SU-DHL-6 (cell line): ENCODE measurements at regions not wholly inside any gene's neighbourhood (a gene's known extent, or its start where the extent isn't known, plus 50 kb on each side); places are given as distances from the start of the nearest gene placed in this dataset.

ENCODE experiments used
- H2AFZ ChIP-seq: fragments of 200-600 bp; sonication (generic); 2 replicates; pipeline ENCODE4 v1.6.1; 2014; ENCODE audit warnings: low read depth, mild to moderate bottlenecking, moderate library complexity, mixed read lengths, antibody characterized with exemption, low read length; ENCODE audit not compliant: severe bottlenecking
- H3F3A ChIP-seq: fragments of 200-600 bp; shearing (Covaris generic); 2 replicates; pipeline ENCODE4 v1.6.0; 2016; ENCODE audit warnings: antibody characterized with exemption, mild to moderate bottlenecking; ENCODE audit not compliant: insufficient read depth
- H3K27ac ChIP-seq: fragments of 200-600 bp; sonication (generic); 2 replicates; pipeline ENCODE4 v1.5.1; 2016; ENCODE audit warnings: low read depth, mild to moderate bottlenecking, low read length, moderate library complexity, mixed read lengths
- H3K27me3 ChIP-seq: fragments of 200-600 bp; sonication (generic), shearing (Covaris generic); 2 replicates; pipeline ENCODE4 v1.6.0; 2014; ENCODE audit warnings: mild to moderate bottlenecking, low read length
- H3K36me3 ChIP-seq: fragments of 200-600 bp; sonication (generic); 2 replicates; pipeline ENCODE4 v1.6.1; 2014; ENCODE audit warnings: mild to moderate bottlenecking, low read length, mixed read lengths
- H3K4me2 ChIP-seq: fragments of 300-600, 200-600 bp; shearing (Covaris generic), sonication (generic); 2 replicates; pipeline ENCODE4 v1.6.0; 2014; ENCODE audit warnings: low read length, low read depth, mild to moderate bottlenecking; ENCODE audit not compliant: poor library complexity, severe bottlenecking
- H3K4me3 ChIP-seq: fragments of 200-600 bp; sonication (generic); 2 replicates; pipeline ENCODE4 v1.5.1; 2014; ENCODE audit warnings: antibody characterized with exemption, low read length, mild to moderate bottlenecking, mixed read lengths; ENCODE audit not compliant: insufficient read depth, poor library complexity, severe bottlenecking
- H3K79me2 ChIP-seq: fragments of 200-600 bp; sonication (generic); 2 replicates; pipeline ENCODE4 v1.6.1; 2014; ENCODE audit warnings: mild to moderate bottlenecking, low read length, moderate library complexity; ENCODE audit not compliant: insufficient read depth
- H3K9ac ChIP-seq: fragments of 200-600 bp; sonication (generic); 2 replicates; pipeline ENCODE4 v1.7.0; 2014; ENCODE audit warnings: mild to moderate bottlenecking, low read length
- H3K9me2 ChIP-seq: fragments of 200-600 bp; sonication (generic); replicated peaks from 2 replicates; pipeline ENCODE4 v1.6.1; 2014; ENCODE audit warnings: low read length; ENCODE audit not compliant: insufficient read depth
- H3K9me3 ChIP-seq: fragments of 200-600 bp; sonication (generic); 2 replicates; pipeline ENCODE4 v1.6.1; 2014; ENCODE audit warnings: low read length, mixed read lengths; ENCODE audit not compliant: insufficient read depth
- H4K20me1 ChIP-seq: fragments of 200-600 bp; sonication (generic); 2 replicates; pipeline ENCODE4 v1.6.1; 2014; ENCODE audit warnings: low read depth, mild to moderate bottlenecking, antibody characterized with exemption, low read length, moderate library complexity, mixed read lengths
- EZH2phosphoT487 ChIP-seq: fragments of 200-600 bp; sonication (generic), shearing (Covaris generic); conservative IDR thresholded peaks from 2 replicates; pipeline ENCODE4 v1.6.1; 2018; ENCODE audit warnings: mild to moderate bottlenecking, antibody characterized with exemption, low read length, moderate library complexity, mixed read lengths
- TF ChIP-seq, protein P1 (sequence below): fragments of 200-600 bp; sonication (generic); IDR thresholded peaks from one replicate; pipeline ENCODE4 v1.5.1; 2017; ENCODE audit warnings: antibody characterized with exemption, mild to moderate bottlenecking, low read length, moderate library complexity; ENCODE audit not compliant: insufficient read depth, poor library complexity, severe bottlenecking

- TF ChIP-seq, protein P1, sequence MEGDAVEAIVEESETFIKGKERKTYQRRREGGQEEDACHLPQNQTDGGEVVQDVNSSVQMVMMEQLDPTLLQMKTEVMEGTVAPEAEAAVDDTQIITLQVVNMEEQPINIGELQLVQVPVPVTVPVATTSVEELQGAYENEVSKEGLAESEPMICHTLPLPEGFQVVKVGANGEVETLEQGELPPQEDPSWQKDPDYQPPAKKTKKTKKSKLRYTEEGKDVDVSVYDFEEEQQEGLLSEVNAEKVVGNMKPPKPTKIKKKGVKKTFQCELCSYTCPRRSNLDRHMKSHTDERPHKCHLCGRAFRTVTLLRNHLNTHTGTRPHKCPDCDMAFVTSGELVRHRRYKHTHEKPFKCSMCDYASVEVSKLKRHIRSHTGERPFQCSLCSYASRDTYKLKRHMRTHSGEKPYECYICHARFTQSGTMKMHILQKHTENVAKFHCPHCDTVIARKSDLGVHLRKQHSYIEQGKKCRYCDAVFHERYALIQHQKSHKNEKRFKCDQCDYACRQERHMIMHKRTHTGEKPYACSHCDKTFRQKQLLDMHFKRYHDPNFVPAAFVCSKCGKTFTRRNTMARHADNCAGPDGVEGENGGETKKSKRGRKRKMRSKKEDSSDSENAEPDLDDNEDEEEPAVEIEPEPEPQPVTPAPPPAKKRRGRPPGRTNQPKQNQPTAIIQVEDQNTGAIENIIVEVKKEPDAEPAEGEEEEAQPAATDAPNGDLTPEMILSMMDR = no peak
Measured at GRCh38 chr14:84671776-84672175, 858.2 kb upstream of the FLRT2 start.

GRCh38 chr14:84674636-84675035, 855.3 kb upstream of the FLRT2 start:
- Histone ChIP-seq H3K27me3 (no peaks in the 10 kb centered on the region), H3K9me2 (no peaks in the 10 kb centered on the region), H3K79me2 (no peaks in the 10 kb centered on the region), H3K36me3 (no peaks in the 10 kb centered on the region), H3F3A (no peaks in the 10 kb centered on the region), H3K9me3 (no peaks in the 10 kb centered on the region), H3K4me2 (no peak overlapping the region), H3K4me3 (no peak overlapping the region), H3K27ac (no peak overlapping the region), H4K20me1 (no peaks in the 10 kb centered on the region), H2AFZ (no peak overlapping the region), H3K9ac (no peak overlapping the region)
- TF ChIP-seq EZH2phosphoT487 = no peak
- TF ChIP-seq, protein P1 = no peak

More at GRCh38 chr14:84671776-84672175, 858.2 kb upstream of the FLRT2 start:
- no peak overlapping the region for H3K9ac ChIP-seq
- H3K9me2 ChIP-seq = no peaks in the 10 kb centered on the region
- no peak overlapping the region for H2AFZ ChIP-seq
- H3K4me3 ChIP-seq = no peak overlapping the region
- no peaks in the 10 kb centered on the region for H3K36me3 ChIP-seq
- no peak overlapping the region for H3K4me2 ChIP-seq
- no peaks in the 10 kb centered on the region for H3K79me2 ChIP-seq
- no peak overlapping the region for H3K27ac ChIP-seq
- H3K27me3 ChIP-seq = no peaks in the 10 kb centered on the region
- H3K9me3 ChIP-seq = no peaks in the 10 kb centered on the region
- H4K20me1 ChIP-seq = no peaks in the 10 kb centered on the region
- H3F3A ChIP-seq = no peaks in the 10 kb centered on the region

DNA sequence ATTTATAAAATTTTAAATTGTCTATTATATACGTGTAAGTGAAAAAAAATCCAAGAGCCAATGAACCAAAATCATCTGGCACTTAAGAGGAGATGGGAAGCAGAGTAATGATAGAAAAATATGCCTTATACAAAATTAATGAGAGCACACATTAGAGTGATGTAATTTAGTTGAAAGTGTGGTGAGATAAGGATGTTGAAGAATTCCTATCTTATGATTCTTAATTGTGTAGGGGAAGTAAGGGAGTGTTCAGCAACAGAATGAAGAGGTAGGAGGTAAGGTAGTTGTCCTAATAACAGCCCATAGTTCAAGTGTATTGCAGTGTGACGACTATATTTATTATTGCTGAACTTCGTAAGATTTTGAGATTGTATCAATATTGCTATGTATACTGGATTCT, 843.4 kb upstream of the FLRT2 start:
- no peaks in the 10 kb centered on the region for H3K27me3 ChIP-seq

More for the DNA sequence above, 843.4 kb upstream of the FLRT2 start:
- Histone ChIP-seq H3K36me3 (no peaks in the 10 kb centered on the region), H3K79me2 (no peaks in the 10 kb centered on the region), H3F3A (no peaks in the 10 kb centered on the region), H3K4me3 (no peak overlapping the region), H2AFZ (no peak overlapping the region), H3K27ac (no peak overlapping the region), H3K9me3 (no peaks in the 10 kb centered on the region), H3K9me2 (no peaks in the 10 kb centered on the region), H4K20me1 (no peaks in the 10 kb centered on the region), H3K4me2 (no peak overlapping the region), H3K9ac (no peak overlapping the region)
- TF ChIP-seq, protein P1 = no peak
- no peak for TF ChIP-seq EZH2phosphoT487
